Embryonic facial prominence (tissue), 1 donor: ENCODE measurements at regions not wholly inside any gene's neighbourhood (a gene's known extent, or its start where the extent isn't known, plus 50 kb on each side); places are given as distances from the start of the nearest gene placed in this dataset.
"Not testable (repeated sequence)": the region's sequence is repeated elsewhere in the genome, so short reads cannot be mapped to it uniquely, and the experiment has no call there.

Source experiments
- DNase-seq: peaks from one replicate; pipeline ENCODE4 v3.0.0-alpha.2; 2016; ENCODE audit errors: extremely low spot score

DNA sequence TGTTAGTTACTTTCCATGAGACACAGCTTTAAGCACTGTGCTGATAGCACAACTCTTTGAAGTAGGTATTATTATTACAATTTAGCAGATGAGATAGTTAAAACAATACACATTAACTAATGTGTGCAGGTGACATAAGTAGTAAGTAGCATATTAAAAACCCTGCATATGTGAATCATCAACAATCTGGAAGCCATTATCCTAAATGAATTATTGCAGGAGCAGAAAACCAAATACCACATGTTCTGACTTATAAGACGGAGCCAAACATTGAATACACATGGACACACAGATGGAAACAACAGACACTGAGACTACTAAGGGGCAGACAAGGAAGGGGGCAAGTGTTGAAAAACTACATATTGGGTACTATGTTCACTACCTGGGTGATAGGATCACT, 300.3 kb upstream of the GULP1 start:
- DNase-seq = peak; percentile 13

DNA sequence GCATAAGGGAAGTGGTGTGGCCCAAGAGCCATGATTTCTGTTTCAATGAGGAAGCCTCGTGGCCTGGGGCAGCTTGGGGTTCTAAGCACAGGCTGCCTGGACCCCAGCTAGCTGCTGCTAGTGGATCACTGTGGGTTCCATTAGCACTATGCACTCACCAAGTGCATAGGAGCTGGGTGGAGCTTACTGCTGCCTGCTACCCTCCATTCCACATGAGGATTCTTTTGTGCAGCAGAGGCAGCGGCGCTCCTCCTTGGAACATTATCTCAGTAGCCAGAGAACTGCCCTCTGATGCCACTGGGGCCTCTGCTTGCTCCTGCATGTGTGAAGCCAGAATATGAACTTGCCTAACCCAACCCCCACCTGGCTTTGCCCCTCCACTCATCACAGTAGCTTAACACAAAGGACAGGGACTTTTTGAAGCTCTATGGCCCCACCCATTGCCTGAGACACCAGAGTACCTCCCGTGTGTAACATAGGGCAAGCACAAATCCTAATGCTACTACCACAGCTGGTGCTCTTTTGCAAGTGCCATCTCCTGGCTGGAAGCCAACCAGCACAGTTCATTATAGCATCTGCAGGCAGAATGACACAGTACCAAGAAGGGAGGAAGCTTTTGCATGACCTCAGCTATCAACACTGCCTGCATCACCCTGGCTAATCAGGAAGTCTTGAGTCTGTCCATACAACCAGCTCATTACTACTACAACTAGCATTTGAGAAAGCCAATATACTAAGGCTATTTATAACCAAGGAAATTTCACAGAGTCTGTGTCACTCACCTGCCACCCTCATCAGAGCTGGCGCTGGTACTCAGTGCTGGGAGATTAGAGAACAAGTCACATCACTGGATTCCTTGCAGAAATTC, 297.0 kb upstream of the GULP1 start:
- no peak for DNase-seq

DNA sequence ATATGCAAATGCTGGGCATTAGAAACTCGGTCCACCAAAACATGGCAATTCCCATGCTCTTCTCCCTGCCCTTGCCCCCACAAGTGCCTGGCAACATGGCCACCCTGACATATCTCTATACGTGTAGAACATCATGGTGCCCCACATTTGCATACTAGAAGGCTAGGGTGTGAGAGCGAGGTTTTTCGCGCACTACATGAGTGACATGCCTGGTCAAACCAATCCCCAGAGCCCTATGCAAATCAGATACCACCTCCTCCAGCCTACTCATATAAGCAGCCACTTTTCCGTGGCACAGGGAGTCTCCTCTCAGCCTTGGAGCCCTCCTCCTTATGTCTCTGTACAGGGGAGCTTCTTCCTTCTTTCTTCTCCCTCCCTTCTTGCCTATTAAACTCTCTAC, 296.1 kb upstream of the GULP1 start:
- DNase-seq = no peak

DNA sequence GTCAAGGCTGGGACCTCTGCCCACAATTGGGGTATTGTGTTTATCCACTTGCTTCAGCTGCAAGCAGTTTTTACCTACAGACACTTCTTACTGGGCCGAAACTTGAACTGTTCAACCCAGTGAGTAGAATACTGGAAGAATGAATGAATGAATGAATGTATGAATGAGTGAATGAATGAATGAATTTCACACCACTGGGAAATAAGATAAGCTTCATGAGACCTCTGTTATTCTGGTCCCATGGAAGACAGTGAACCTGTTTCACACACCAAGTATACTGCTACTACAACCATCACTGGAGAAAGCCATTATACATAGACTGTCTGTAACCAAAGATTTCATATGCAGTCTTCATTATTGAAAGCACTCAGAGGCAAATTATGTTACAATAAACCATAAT, 295.0 kb upstream of the GULP1 start:
- no peak for DNase-seq

DNA sequence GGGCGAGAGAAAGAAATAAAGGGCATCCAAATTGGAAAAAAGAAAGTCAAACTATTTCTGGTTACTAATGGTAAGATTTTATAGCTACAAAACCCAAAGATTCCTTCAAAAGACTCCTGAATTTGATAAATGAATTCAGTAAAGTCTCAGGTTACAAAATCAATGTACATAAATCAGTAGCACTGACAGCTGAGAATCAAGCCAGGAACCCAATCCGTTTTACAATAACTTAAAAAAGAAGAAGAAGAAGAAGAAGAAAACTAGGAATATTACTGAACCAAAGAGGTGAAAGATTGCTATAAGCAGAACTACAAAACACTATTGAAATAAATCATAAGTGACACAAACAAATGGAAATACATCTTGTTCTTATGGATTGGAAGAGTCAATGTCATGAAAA, 291.5 kb upstream of the GULP1 start:
- no peak for DNase-seq

DNA sequence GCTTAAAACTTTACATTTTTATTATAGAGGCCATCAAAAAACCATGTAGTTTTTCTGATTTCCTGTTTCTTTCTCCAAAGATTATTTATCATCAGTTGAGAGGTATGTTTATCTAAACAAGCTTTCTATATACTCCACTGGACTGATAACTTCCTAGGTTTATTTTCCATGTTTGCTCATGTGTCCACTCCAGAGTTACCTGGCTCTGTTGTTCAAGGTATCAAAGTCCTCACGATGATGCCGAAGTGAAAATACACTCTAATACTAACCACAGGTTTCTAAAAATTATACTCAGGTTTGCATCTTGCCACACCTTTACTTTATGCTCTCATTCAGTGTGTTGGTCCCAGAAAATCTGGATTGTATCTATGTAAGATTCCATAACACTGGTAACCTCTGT, 287.9 kb upstream of the GULP1 start:
- DNase-seq = no peak

DNA sequence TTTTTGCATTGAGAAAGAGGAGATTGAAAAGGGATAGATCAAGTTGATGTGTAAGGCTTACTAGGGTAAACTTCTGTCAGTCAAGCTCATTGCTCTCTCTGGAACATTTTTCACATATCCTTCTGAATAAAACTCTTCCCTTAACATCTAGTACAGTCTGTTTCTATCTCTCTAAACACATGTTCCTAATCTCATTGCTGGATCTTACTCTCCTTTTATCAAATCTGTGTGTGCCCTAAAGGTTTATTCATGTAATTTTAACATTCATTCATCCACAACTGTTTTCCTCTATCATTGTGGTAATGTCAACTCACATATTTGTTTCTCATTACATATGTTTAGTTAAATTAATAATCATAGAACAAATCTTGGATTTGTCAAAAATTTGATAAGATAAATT, 277.9 kb upstream of the GULP1 start:
- no peak for DNase-seq

DNA sequence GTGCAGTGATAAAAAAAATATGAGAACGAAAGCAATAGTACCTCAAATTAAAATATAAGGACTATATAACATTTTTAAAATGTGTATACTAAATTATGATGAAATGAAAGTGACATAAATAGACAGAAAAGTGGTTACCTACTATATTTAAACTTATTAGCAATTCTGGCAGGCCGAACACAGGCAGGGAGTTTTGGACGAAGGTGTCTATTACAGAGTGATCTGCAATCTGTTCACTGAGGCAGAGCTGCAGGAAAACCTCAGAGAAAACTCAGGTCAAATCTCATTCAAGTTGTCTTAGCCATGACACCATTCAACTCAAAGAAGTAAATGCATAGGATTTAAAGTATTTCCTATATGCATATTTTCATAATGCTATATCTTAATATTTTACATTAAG, 274.8 kb upstream of the GULP1 start:
- no peak for DNase-seq

DNA sequence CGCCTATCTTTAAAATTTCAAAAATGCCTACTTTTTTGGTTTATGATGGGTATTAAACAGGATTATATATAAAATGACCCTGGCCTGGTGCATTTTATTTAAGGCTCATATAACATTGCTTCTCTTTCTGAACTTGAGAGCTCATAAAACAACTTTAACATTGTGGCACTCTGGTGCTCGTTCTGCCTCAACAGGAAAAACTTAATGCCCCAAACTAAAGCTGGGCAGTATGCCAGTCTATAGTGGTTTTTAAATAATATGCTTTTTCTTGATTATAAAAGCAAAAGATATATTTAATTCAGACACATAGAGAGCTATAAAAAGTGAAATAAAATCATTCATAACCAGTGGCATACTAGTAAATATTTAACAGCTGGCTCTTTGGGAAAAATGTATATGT, 269.3 kb upstream of the GULP1 start:
- DNase-seq = no peak

DNA sequence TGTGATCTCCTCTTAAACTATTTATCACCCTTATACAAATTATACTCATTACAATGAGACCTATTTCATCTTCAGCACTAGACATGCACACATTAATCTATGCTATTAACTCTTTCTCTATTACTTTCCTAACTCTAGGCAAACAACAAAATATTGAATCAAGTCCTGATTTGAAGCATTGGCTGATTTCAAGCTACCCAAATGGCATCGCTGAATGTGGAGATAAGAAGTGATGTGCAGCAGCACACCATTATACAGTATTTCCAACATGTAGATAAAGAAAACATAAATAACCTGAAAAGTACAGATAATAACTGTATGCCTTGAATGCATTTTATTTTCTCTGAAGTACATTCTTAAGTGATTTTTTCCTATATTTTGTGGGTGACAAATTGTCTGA, 268.6 kb upstream of the GULP1 start:
- DNase-seq = no peak

DNA sequence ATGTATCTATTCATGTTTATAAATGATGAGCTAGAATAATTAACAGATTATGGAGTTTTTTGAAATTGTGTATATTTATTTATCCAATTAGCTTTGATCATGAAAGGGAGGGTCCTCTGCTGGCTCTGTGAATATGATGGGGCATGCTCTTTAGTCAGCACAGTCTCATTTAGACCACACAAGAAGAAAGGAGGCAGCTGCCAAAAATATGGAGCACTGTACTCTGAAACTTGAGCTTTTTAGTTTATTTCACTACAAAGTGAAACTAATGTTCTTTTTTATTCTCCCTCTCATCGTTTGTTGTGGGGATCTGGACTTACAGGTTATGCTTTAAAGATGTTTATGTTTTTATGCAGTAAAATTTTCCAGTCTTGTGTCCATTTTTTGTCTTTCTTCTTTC, 266.9 kb upstream of the GULP1 start:
- DNase-seq = no peak

DNA sequence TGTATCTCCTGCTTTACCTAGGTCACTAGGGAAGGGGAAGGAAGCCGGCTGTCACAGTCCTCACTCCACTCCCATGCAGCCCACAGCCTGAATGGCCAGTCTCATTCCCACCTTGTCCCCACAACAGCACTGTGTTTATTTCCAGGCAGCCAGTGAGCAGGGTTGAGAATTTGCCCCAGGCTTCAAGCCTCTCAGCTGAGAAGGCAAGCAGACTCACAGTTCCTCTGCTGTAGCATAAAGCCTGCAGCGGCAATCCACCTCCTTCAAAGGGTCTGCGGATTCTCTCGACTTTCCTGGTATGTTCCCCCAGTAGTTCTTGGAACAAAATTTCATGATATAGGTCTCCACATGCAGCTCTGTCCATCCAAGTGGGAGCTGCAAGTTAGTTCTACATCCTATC, 262.9 kb upstream of the GULP1 start:
- no peak for DNase-seq

DNA sequence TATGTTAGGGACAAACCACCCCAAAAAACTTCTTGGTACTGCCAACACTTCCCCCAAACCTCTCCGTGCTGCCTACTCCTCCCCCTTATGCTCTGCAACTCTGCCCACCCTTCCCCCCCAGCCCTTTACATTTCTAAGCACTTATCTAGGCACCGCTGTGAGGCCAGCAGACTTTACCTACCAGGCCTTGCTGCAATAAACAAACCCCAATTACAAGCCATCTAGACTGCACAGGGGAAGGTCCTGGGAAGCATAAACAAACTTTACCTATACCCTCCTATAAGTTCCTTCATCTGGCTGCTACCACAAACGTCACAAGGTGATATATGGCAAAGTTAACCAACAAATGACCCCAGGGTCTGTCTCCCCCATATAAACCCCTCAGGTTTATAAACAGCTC, 259.4 kb upstream of the GULP1 start:
- DNase-seq = no peak

DNA sequence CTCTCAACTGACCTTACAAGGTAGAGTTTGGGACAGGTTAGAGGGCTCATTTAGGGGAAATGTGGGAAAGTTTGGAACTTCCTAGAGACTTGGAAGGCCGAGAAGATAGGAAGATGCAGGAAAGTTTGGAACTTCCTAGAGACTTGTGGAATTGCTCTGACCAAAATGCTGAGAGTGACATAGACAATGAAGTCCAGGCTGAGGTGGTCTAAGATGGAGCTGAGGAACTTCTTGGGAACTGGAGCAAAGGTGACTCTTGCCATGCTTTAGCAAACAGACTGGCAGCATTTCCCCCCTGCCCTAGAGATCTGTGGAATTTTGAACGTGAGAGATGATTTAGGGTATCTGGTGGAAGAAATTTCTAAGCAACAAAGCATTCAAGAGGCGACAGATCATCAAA, 258.9 kb upstream of the GULP1 start:
- no peak for DNase-seq

DNA sequence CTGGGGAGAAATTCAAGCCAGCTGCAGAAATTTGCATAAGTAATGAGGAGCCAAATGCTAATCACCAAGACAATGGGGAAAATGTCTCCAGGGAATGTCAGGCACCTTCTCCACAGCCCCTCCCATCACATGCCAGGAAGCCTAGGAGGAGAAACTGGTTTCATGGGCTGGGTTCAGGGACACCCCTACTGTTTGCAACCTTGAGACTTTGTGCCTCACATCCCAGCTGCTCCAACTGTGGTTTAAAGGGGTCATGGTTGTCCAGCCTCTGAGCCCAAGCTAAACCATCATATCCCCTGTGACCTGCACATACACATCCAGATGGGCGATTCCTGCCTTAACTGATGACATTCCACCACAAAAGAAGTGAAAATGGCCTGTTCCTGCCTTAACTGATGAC, 258.4 kb upstream of the GULP1 start:
- DNase-seq = not testable (repeated sequence)

DNA sequence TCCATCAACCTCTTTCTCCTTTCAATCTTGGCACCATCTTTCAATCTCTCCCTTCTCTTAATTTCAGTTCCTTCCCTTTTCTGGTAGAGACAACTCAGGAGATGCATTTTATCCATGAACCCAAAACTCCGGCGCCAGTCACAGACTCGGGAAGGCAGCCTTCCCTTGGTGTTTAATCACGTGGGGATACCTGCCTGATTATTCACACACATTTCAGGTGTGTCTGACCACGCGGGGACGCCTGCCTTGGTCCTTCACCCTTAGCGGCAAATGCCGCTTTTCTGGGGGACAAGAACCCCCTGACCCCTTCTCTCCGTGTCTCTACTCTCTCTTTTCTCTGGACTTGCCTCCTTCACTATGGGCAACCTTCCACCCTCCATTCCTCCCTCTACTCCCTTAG, 257.6 kb upstream of the GULP1 start:
- not testable (repeated sequence) for DNase-seq

DNA sequence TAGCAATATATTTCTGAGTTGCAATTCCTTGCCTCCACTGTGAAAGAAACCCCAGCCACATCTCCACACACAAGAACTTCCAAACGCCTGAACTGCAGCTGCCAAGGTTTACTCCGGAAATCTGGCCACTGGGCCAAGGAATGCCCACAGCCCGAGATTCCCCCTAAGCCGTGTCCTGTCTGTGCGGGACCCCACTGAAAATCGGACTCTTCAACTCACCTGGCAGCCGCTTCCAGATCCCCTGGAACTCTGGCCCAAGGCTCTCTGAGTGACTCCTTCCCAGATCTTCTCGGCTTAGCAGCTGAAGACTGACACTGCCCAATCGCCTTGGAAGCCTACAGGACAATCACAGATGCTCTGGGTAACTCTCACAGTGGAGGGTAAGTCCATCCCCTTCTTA, 256.3 kb upstream of the GULP1 start:
- not testable (repeated sequence) for DNase-seq

DNA sequence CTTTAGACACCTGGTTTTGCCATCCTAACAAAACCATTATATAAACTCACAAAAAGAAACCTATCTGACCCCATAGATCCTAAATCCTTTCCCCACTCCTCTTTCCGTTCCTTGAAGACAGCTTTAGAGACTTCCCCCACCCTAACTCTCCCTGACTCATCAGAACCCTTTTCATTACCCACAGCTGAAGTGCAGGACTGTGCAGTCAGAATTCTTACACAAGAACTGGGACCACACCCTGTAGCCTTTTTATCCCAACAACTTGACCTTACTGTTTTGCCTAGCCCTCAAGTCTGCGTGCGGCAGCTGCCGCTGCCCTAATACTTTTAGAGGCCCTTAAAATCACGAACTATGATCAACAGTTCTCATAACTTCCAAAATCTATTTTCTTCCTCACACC, 254.9 kb upstream of the GULP1 start:
- not testable (repeated sequence) for DNase-seq

DNA sequence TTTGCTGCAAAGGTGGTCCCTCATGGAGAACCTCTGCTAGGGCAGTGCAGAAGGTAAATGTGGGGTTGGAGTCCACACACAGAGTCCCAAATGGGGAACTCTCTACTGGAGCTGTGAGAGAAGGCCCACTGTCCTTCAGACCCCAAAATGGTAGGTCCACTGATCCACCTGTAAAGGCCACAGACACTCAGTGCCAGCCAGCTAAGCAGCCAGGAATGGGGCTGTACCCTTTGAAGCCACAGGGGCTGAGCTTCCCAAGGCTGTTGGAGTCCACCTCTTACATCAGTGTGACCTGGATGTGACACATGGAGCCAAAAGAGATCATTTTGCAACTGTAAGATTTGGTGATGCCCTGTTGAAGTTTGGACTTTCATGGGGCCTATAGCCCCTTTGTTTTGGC, 252.4 kb upstream of the GULP1 start:
- no peak for DNase-seq

DNA sequence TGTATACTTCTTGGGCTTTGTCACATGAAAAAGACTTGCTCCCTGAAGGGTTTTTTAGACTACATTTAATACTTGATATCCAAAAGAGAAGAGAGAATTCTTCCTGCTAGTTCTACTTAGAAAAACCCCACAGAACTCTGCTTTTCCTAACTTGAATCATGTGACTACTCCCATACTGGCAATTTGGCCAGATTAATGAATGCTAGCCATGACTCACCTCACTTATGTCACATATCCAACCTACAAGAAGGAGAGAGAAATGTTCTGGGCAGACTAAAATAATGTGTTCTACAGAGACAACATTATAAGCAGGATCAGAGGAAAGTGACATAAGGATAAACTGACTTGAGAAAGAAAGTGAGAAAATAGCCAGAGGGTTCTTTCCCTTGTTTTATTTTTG, 249.3 kb upstream of the GULP1 start:
- DNase-seq = no peak

DNA sequence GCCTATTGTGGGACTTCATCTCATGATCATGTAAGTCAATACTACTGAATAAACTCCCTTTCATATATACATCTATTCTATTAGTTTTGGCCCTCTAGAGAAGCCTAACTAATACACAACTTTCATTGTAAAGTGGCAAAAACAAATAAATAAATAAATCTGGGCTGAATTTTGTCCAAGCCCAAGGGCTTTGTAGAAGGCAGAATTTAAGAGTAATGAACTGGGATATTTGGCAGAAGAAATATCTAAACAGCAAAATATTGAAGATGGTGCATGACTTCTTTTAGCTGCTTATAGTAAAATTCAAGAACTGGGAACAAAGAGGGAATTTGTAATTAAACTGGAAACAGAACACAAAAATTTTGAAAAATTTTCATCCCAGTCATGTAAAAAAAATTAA, 246.7 kb upstream of the GULP1 start:
- DNase-seq = no peak

DNA sequence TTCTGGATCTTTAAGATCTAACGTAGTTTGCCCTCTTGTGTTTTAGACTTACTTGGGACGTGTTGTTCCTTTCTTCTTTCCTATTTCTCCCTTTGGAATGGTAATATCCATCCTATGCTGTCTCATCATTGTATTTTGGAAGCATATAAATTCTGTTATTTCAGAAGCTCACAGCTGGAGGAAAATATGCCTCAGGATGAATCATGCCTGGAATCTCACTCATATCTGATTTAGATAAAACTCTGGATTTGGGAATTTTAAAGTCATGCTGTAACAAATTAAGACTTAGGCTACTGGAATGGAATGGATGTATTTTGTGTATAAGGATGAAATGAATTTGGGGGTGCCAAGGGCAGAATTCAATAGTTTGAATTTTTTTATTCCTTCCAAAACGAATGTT, 245.2 kb upstream of the GULP1 start:
- DNase-seq = no peak

DNA sequence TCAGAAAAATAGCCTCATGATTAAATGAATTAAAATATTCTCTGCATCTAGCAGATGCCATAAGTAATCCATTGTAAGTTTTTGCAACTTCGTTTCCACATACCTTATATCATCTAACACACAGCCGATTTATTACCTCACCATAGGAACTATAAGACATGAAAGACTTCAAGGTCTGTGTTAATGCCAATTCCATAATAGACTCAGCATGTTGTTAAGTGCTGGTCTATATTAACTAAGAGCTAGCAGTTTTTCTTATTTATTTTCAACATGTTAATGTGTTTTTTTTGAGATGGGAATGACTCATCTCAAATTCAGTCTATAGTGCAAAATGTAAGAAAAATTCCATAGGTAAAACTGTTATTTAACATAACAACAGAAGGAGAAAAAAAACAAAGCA, 243.9 kb upstream of the GULP1 start:
- DNase-seq = no peak

DNA sequence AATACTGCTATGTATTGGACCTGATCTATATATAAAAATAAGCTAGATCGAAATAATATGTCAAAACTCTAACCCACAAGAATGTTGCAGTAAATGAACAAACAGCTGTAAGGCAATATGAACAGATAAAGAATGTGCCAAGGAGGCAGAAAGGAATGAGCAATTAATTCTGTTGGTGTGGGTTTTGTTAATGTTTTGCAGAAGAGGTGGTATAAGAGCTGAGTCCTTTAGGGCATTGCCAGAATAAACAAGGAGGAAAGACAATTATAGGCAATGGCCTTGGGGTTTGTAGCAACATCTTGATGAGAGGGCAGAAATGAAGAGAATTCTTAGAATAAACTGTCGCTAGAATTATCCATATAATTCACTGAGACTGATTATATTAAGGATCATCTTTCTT, 240.9 kb upstream of the GULP1 start:
- no peak for DNase-seq
